ENCODE measurements at regions not wholly inside any gene's neighbourhood (a gene's known extent, or its start where the extent isn't known, plus 50 kb on each side); places are given as distances from the start of the nearest gene placed in this dataset.

DNA sequence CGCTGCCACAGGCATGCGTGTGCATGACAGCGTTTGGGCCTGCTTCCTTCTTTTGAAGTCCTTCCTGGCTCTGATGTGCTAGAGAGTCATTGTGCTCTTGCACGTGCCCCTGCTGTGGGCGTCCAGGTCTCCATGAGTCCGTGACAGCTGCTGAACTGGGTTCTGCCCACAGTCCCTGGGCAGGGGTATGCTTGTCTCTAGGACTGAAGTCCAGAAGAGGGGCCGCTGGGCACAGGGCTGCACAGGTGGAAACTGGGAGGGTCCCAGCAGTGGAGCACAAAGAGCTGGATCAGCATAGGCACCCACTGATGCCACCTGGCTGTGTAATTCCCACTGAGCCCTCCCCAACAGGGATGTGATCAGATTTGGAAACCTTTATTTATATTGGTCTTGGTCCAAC lies 169.4 kb downstream of the IRX2 start:
- no peaks in the 10 kb centered on the region for H3K9me3 Mint-ChIP-seq
- no peaks in the 10 kb centered on the region for H3K4me1 Mint-ChIP-seq (ENCODE audit: low read depth)
- no peaks in the 10 kb centered on the region for H3K36me3 Mint-ChIP-seq (ENCODE audit: low read depth)
- H3K27me3 Mint-ChIP-seq = no peaks in the 10 kb centered on the region
- H3K4me3 Mint-ChIP-seq = no peak overlapping the region
- intact Hi-C loops (cut with micrococcal nuclease) = no loop called here
- H3K27ac Mint-ChIP-seq = no peak overlapping the region

GRCh38 chr5:2581418-2581817 lies 170.1 kb downstream of the IRX2 start:
- H3K9me3 Mint-ChIP-seq = no peaks in the 10 kb centered on the region
- H3K27ac Mint-ChIP-seq = no peak overlapping the region
- H3K4me1 Mint-ChIP-seq (ENCODE audit: low read depth) = no peaks in the 10 kb centered on the region
- no peaks in the 10 kb centered on the region for H3K36me3 Mint-ChIP-seq (ENCODE audit: low read depth)
- no peaks in the 10 kb centered on the region for H3K27me3 Mint-ChIP-seq
- intact Hi-C loops (cut with micrococcal nuclease) = no loop called here
- H3K4me3 Mint-ChIP-seq = no peak overlapping the region

- intact Hi-C loops (cut with micrococcal nuclease) = no loop called here
These were observed 172.4 kb downstream of the IRX2 start for GRCh38 chr5:2579126-2579525.

DNA sequence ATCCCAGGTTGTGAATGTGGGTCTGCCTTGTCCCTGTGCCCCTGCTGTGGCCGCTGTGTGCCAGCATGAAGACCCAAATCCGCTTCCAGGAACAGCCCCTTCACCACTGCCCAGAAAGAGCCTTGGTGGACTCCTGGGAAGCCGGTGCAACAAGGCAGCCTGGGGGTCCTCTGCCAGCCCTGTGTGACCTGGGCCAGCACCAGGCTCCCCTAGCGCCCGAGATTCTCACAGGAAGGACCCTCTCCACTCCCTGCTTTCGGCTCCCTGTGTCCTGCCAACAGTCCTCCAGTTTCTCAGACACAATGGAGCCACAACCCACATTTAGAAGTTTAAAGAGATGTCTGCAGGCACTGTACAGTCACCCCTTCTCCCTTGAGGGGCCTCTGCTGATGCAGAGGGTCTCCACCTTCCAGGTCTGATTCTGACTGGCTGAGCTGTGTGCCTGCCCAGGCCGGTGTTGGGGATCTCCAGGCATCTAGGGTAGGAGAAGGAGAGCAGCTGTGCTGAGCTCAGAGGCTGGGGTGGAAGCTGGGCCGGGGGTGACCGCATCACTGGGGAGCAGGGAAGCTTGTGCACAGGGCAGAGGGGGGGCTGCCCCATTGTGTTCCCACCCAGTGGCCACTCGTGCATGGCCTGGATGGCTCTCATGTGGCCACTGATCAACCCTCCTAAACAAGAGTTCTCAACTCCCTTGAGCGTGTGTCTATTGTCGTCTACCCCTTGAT lies 174.0 kb downstream of the IRX2 start:
- no peak overlapping the region for H3K27ac Mint-ChIP-seq
- intact Hi-C loops (cut with micrococcal nuclease) = no loop called here
- no peaks in the 10 kb centered on the region for H3K9me3 Mint-ChIP-seq
- H3K27me3 Mint-ChIP-seq = no peaks in the 10 kb centered on the region
- no peak overlapping the region for H3K4me3 Mint-ChIP-seq
- no peaks in the 10 kb centered on the region for H3K4me1 Mint-ChIP-seq (ENCODE audit: low read depth)
- H3K36me3 Mint-ChIP-seq (ENCODE audit: low read depth) = no peaks in the 10 kb centered on the region

More at GRCh38 chr5:2579126-2579525, 172.4 kb downstream of the IRX2 start:
- Mint-ChIP-seq H3K9me3 (no peaks in the 10 kb centered on the region), H3K27me3 (no peaks in the 10 kb centered on the region), H3K36me3 (ENCODE audit: low read depth) (no peaks in the 10 kb centered on the region), H3K4me1 (ENCODE audit: low read depth) (no peaks in the 10 kb centered on the region), H3K27ac (no peak overlapping the region), H3K4me3 (no peak overlapping the region)

- H3K4me1 Mint-ChIP-seq (ENCODE audit: low read depth) = no peaks in the 10 kb centered on the region
- no peak overlapping the region for H3K4me3 Mint-ChIP-seq
- H3K27ac Mint-ChIP-seq = no peak overlapping the region
- no peaks in the 10 kb centered on the region for H3K9me3 Mint-ChIP-seq
- no peaks in the 10 kb centered on the region for H3K27me3 Mint-ChIP-seq
- intact Hi-C loops (cut with micrococcal nuclease) = no loop called here
- H3K36me3 Mint-ChIP-seq (ENCODE audit: low read depth) = no peaks in the 10 kb centered on the region
These were observed 174.7 kb downstream of the IRX2 start for GRCh38 chr5:2576823-2577222.

GRCh38 chr5:2575871-2576270 lies 175.6 kb downstream of the IRX2 start:
- H3K27me3 Mint-ChIP-seq = no peaks in the 10 kb centered on the region
- intact Hi-C loops (cut with micrococcal nuclease) = no loop called here
- no peaks in the 10 kb centered on the region for H3K36me3 Mint-ChIP-seq (ENCODE audit: low read depth)
- no peaks in the 10 kb centered on the region for H3K4me1 Mint-ChIP-seq (ENCODE audit: low read depth)
- no peak overlapping the region for H3K4me3 Mint-ChIP-seq
- H3K9me3 Mint-ChIP-seq = no peaks in the 10 kb centered on the region
- no peak overlapping the region for H3K27ac Mint-ChIP-seq

DNA sequence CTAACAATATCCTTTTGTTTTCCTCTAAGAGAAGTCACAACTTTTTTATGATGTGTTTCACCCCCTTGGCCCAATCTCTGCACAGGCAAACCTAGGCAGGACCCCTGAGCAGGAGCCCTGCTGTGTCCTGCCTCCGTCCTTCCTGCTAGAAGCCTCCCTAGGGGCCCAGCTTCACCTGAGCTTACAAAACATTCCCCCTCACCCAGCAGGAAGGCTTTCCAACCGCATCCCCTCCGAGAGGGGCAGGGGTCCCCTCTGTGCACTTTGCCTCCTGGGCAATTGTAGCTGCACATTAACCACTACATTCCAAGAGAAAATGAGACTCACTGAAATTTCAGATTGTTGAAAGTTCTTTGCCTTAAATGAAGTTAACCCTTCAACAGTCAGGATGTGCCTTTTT lies 176.2 kb downstream of the IRX2 start:
- Mint-ChIP-seq H3K27me3 (no peaks in the 10 kb centered on the region), H3K36me3 (ENCODE audit: low read depth) (no peaks in the 10 kb centered on the region), H3K4me3 (no peak overlapping the region), H3K4me1 (ENCODE audit: low read depth) (no peaks in the 10 kb centered on the region), H3K9me3 (no peaks in the 10 kb centered on the region), H3K27ac (no peak overlapping the region)
- intact Hi-C loops (cut with micrococcal nuclease) = no loop called here

- Mint-ChIP-seq H3K4me3 (no peak overlapping the region), H3K4me1 (ENCODE audit: low read depth) (no peaks in the 10 kb centered on the region), H3K36me3 (ENCODE audit: low read depth) (no peaks in the 10 kb centered on the region), H3K27ac (no peak overlapping the region), H3K27me3 (peaks cover 2% of the 10 kb centered on the region), H3K9me3 (no peaks in the 10 kb centered on the region)
- intact Hi-C loops (cut with micrococcal nuclease) = no loop called here
These were observed 177.3 kb downstream of the IRX2 start for GRCh38 chr5:2574155-2574554.

- intact Hi-C loops (cut with micrococcal nuclease) = no loop called here
- Mint-ChIP-seq H3K4me3 (no peak overlapping the region), H3K27me3 (peaks cover 2% of the 10 kb centered on the region), H3K36me3 (ENCODE audit: low read depth) (no peaks in the 10 kb centered on the region), H3K9me3 (peaks cover 17% of the 10 kb centered on the region), H3K27ac (no peak overlapping the region), H3K4me1 (ENCODE audit: low read depth) (no peaks in the 10 kb centered on the region)
These were observed 180.9 kb downstream of the IRX2 start for GRCh38 chr5:2570586-2570985.

DNA sequence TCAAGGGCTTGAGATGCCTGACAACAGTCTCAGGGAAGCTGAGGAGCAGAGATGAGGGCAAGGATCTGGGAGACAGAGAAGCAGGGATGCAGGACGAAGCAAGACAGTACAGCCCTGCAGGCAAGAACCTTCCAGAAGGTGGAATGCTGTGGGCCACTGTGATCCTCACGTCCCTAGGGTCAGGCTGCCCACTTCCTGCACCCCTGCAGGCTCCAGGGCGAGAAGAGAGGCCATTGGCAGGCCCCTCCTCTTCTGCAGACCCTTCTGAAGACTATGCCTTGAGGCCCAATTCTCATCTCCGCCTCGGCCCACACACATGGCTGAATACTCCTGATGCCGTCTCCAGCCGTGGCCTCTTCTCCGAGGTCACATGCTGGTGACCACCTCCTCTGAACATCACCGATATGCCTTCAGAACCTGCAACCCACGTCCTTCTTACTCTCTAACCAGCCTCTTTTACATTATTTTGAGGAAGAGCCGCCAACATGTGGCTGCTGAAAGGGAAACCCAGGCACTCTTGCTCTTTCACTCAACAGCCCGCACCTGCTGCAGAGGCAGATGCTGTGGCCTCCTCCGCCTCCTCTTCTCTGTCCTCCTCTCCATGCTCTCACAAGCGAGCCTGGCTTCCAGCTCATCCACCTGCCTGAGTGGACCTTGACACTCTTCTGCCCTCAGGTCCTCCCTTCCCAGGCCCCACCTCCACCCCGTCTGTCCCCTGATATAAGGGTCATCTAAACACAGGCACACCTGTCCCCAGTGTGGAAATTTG lies 181.5 kb downstream of the IRX2 start:
- H3K27me3 Mint-ChIP-seq = peaks cover 2% of the 10 kb centered on the region
- intact Hi-C loops (cut with micrococcal nuclease) = no loop called here
- H3K27ac Mint-ChIP-seq = no peak overlapping the region
- H3K9me3 Mint-ChIP-seq = peaks cover 17% of the 10 kb centered on the region
- no peaks in the 10 kb centered on the region for H3K4me1 Mint-ChIP-seq (ENCODE audit: low read depth)
- no peaks in the 10 kb centered on the region for H3K36me3 Mint-ChIP-seq (ENCODE audit: low read depth)
- no peak overlapping the region for H3K4me3 Mint-ChIP-seq

DNA sequence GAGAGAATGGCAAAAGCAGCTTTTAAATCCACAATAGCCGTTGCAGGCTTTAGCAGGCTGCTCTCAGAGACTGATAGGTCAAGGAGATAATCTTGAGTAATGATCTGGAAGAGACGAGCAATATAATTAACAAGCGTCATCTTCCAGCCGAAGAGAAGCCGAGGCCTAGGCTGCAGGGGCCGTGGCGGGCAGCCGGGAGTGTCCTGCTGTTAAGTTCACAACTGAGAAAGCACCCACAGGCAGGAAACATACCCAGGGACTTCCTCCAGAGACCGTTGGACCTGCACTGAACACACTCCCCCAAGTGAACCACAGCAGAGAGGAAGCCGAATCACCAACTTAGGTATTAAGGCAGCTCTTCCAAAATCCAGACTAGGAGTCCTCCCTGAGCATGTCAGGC lies 182.3 kb downstream of the IRX2 start:
- H3K27ac Mint-ChIP-seq = no peak overlapping the region
- intact Hi-C loops (cut with micrococcal nuclease) = no loop called here
- peaks cover 2% of the 10 kb centered on the region for H3K27me3 Mint-ChIP-seq
- H3K4me3 Mint-ChIP-seq = no peak overlapping the region
- peaks cover 20% of the 10 kb centered on the region for H3K9me3 Mint-ChIP-seq
- no peaks in the 10 kb centered on the region for H3K36me3 Mint-ChIP-seq (ENCODE audit: low read depth)
- H3K4me1 Mint-ChIP-seq (ENCODE audit: low read depth) = no peaks in the 10 kb centered on the region

DNA sequence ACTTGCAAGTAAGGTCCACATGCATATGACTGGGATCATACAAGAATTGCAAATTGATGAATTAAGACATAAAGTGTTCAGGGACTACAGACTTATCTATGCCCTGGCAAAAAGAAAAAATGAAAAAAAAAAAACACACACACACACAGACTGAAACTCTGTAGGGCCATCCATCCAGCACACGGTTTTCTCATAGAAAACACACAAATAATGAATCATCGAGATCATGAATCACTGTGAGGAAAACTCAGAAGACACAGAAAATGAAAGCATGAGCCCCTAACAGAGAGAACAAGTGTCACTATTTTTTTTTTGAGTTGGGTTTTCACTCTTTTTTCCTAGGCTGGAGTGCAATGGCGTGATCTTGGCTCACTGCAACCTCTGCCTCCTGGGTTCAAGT lies 185.2 kb downstream of the IRX2 start:
- Mint-ChIP-seq H3K4me1 (ENCODE audit: low read depth) (no peaks in the 10 kb centered on the region), H3K4me3 (no peak overlapping the region), H3K27ac (no peak overlapping the region), H3K36me3 (ENCODE audit: low read depth) (no peaks in the 10 kb centered on the region), H3K27me3 (peaks cover 2% of the 10 kb centered on the region), H3K9me3 (peaks cover 42% of the 10 kb centered on the region)
- intact Hi-C loops (cut with micrococcal nuclease) = no loop called here

GRCh38 chr5:2565147-2565546 lies 186.3 kb downstream of the IRX2 start:
- H3K36me3 Mint-ChIP-seq (ENCODE audit: low read depth) = no peaks in the 10 kb centered on the region

DNA sequence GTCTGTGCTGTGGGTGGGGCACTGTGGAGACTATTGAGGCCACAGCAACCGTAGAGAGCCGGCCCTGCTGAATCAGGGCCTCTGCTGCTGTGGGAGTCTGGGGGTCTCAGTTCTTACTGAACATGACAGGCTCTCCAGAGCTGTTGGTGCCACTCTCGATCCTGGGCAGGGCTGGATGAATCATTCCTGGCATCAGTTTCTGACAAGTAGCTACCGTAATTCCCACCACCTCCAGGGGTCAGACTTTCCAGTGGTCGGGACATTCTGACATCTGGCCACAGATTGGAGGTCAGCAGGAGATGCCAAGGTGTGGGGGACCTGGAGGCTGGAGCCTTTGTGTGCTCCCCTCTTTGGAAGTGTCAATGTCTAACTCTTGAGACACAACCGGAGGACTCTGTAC lies 188.4 kb downstream of the IRX2 start:
- Mint-ChIP-seq H3K4me1 (ENCODE audit: low read depth) (no peaks in the 10 kb centered on the region), H3K27ac (no peak overlapping the region), H3K9me3 (peaks cover 56% of the 10 kb centered on the region), H3K36me3 (ENCODE audit: low read depth) (no peaks in the 10 kb centered on the region), H3K27me3 (no peaks in the 10 kb centered on the region), H3K4me3 (no peak overlapping the region)
- intact Hi-C loops (cut with micrococcal nuclease) = no loop called here

More at GRCh38 chr5:2565147-2565546, 186.3 kb downstream of the IRX2 start:
- Mint-ChIP-seq H3K4me3 (no peak overlapping the region), H3K9me3 (peaks cover 51% of the 10 kb centered on the region), H3K4me1 (ENCODE audit: low read depth) (no peaks in the 10 kb centered on the region), H3K27ac (no peak overlapping the region), H3K27me3 (peaks cover under 1% of the 10 kb centered on the region)
- intact Hi-C loops (cut with micrococcal nuclease) = no loop called here
